ENCODE measurements at regions not wholly inside any gene's neighbourhood (a gene's known extent, or its start where the extent isn't known, plus 50 kb on each side); places are given as distances from the start of the nearest gene placed in this dataset.

- no peak for TF ChIP-seq POLR2A (IDR thresholded peaks at IDR 0.05)
- no peak for TF ChIP-seq CTCF (IDR thresholded peaks at IDR 0.05)
- no peak for TF ChIP-seq EP300 (IDR thresholded peaks at IDR 0.05)
Observed at GRCh38 chr4:160563552-160564282, 1460.8 kb downstream of the RAPGEF2 start.
